OCI-LY1 (cell line): ENCODE measurements at regions not wholly inside any gene's neighbourhood (a gene's known extent, or its start where the extent isn't known, plus 50 kb on each side); places are given as distances from the start of the nearest gene placed in this dataset.

ENCODE experiments used
- EZH2 ChIP-seq: fragments of 200-600 bp; sonication (generic), shearing (Covaris generic); IDR thresholded peaks from 2 replicates; pipeline ENCODE4 v1.8.0; 2017; ENCODE audit warnings: borderline replicate concordance, mixed run types, mild to moderate bottlenecking, antibody characterized with exemption, low read length, moderate library complexity, mixed read lengths
- TF ChIP-seq, protein P1 (sequence below): fragments of 200-600 bp; sonication (generic), shearing (Covaris generic); IDR thresholded peaks from 2 replicates; pipeline ENCODE4 v1.5.1; 2017; ENCODE audit warnings: mild to moderate bottlenecking, antibody characterized with exemption, low read length, moderate library complexity, mixed read lengths

DNA sequence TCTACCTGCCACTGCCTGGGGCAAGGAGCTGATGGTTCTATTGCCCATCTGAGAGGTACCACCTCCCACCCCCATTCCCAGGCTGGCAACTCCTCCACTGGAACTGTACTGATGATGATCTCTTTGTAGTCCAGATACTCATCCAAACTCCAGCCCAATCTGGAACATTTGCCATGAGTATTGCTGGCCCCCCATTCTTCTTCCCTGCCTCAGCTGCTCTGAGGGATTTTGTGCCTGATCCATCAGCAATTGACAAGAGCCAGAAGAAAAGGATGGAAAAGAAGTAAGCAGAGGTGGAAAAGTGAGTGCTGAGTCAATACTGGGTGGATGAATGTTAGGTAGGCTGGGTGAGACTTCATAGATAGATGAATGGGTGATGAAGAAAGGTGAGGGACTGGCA, 101.2 kb downstream of the NMUR2 start:
- TF ChIP-seq, protein P1, sequence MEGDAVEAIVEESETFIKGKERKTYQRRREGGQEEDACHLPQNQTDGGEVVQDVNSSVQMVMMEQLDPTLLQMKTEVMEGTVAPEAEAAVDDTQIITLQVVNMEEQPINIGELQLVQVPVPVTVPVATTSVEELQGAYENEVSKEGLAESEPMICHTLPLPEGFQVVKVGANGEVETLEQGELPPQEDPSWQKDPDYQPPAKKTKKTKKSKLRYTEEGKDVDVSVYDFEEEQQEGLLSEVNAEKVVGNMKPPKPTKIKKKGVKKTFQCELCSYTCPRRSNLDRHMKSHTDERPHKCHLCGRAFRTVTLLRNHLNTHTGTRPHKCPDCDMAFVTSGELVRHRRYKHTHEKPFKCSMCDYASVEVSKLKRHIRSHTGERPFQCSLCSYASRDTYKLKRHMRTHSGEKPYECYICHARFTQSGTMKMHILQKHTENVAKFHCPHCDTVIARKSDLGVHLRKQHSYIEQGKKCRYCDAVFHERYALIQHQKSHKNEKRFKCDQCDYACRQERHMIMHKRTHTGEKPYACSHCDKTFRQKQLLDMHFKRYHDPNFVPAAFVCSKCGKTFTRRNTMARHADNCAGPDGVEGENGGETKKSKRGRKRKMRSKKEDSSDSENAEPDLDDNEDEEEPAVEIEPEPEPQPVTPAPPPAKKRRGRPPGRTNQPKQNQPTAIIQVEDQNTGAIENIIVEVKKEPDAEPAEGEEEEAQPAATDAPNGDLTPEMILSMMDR = no peak
- no peak for TF ChIP-seq EZH2
